PFSK-1 (cell line): ENCODE measurements at regions not wholly inside any gene's neighbourhood (a gene's known extent, or its start where the extent isn't known, plus 50 kb on each side); places are given as distances from the start of the nearest gene placed in this dataset.

Source experiments
- FOXP2 ChIP-seq: optimal IDR thresholded peaks from 2 replicates; pipeline ENCODE3; 2011; ENCODE audit warnings: borderline replicate concordance, control low read depth, inconsistent platforms; ENCODE audit not compliant: insufficient read depth; ENCODE audit errors: extremely low read length, extremely low read depth
- POLR2AphosphoS5 ChIP-seq: IDR thresholded peaks from 2 replicates; pipeline ENCODE4 v1.6.1; 2012; ENCODE audit warnings: low read depth, mild to moderate bottlenecking, control low read depth, low read length, moderate library complexity
- REST ChIP-seq, 2 experiments: IDR thresholded peaks; 2 replicates each; pipeline versions ENCODE4 v1.6.1 to v1.8.0; 2011 to 2012; ENCODE audit warnings: low read depth in 2 of 2, low read length in 2 of 2, control low read depth in 1 of 2, inconsistent platforms in 1 of 2, mild to moderate bottlenecking in 1 of 2, moderate library complexity in 1 of 2; ENCODE audit not compliant: insufficient read depth in 1 of 2
- SIN3A ChIP-seq: IDR thresholded peaks from 2 replicates; pipeline ENCODE4 v1.6.1; 2012; ENCODE audit warnings: mild to moderate bottlenecking, low read length, moderate library complexity, borderline replicate concordance; ENCODE audit not compliant: insufficient read depth
- TAF1 ChIP-seq: IDR thresholded peaks from 2 replicates; pipeline ENCODE4 v1.6.1; 2012; ENCODE audit warnings: low read length, control low read depth, borderline replicate concordance; ENCODE audit not compliant: insufficient read depth

- no peak for TF ChIP-seq SIN3A
- no peak for TF ChIP-seq FOXP2
- no peak for TF ChIP-seq REST (IDR thresholded peaks at IDR 0.05; ENCODE audit: insufficient read depth in 1 of 2, low read depth in 2 of 2, low read length in 2 of 2)
- no peak for TF ChIP-seq TAF1
- no peak for TF ChIP-seq POLR2AphosphoS5
These were observed 508.2 kb downstream of the SHQ1 start for GRCh38 chr3:72340056-72340455.

- no peak for TF ChIP-seq POLR2AphosphoS5
- no peak for TF ChIP-seq TAF1
- TF ChIP-seq REST (IDR thresholded peaks at IDR 0.05; ENCODE audit: insufficient read depth in 1 of 2, low read depth in 2 of 2, low read length in 2 of 2), result no peak
- no peak for TF ChIP-seq SIN3A
- TF ChIP-seq FOXP2, result no peak
These were observed 508.6 kb downstream of the SHQ1 start for GRCh38 chr3:72339670-72340030.

DNA sequence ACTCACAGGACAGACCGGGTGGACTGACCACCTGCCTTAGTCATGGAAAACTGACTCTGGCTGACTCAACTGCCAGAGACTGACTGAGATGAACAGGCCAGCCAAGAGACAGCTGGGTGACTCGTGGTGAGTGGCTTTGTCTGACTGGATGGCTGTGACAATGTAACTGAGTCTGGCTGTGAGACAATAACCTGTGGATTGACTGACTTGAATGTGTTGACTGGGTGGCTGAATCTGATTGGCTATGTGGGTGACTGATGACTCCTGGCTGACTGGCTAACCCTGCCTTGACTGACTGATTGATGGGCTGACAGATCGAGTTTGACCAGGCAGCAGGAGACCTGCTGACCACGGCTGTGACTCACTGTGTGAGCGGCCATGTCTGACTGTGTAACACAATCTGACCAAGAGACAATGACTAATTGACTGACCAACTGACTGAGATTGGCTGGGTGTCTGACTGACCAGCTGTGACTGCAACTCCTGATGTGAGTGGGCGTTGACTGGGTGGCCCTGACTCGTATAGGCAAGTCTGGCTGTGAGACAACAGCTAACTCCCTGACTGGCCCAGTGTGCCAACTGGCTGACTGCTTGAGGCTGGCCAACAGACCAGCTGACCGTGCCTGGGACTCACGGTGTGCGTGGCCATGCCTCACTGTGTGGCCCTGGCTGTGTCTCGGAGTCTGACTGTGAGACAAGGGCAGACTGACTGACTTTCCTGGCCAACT, 509.1 kb downstream of the SHQ1 start:
- TF ChIP-seq SIN3A, result no peak
- TF ChIP-seq POLR2AphosphoS5, result no peak
- TF ChIP-seq TAF1, result no peak
- no peak for TF ChIP-seq REST (IDR thresholded peaks at IDR 0.05; ENCODE audit: insufficient read depth in 1 of 2, low read depth in 2 of 2, low read length in 2 of 2)
- TF ChIP-seq FOXP2, result peak; percentile 33

DNA sequence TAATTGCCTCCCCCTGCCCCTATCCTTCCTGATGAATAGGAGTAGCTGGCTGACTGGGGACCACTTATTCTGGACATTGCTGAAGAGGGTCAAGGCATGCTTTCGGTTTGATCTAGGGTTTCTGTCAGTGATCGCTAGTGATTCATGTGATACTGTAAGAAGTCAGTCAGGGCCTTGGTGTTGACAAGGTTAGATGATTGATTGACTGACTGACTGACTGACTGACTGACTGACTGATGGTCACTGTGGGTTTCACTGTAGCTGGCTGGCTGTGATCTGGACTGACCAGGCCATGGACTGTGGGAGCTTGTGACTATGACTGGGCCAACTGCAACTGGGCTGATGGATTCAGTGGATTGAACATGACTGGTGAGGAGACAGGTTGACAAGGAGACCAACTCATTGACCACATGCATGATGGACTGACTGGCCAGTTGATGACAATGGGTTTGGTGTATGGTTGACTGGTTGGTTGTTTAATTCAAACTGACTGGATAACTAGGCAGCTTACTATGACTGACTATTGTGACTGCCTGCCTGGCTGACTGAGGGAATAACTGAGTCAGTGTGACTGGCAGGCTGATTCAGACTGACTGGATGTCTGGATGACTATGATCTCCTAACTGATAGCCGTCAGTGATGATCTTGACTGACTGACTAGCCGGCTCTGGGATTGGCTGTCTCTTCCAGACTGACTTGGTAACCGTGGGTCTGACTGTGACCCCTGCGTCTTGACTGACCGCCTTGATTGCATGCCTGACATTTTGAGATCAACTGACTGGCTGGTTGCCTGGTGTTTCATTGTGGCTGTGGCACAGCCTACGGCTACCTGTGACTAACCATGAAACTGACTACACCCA, 509.9 kb downstream of the SHQ1 start:
- TF ChIP-seq REST (IDR thresholded peaks at IDR 0.05; ENCODE audit: insufficient read depth in 1 of 2, low read depth in 2 of 2, low read length in 2 of 2), result no peak
- no peak for TF ChIP-seq SIN3A
- TF ChIP-seq POLR2AphosphoS5, result no peak
- TF ChIP-seq FOXP2, result no peak
- TF ChIP-seq TAF1, result no peak
